ENCODE measurements at regions not wholly inside any gene's neighbourhood (a gene's known extent, or its start where the extent isn't known, plus 50 kb on each side); places are given as distances from the start of the nearest gene placed in this dataset.

- no peak for TF ChIP-seq CTCF (IDR thresholded peaks at IDR 0.05)
- TF ChIP-seq POLR2A (IDR thresholded peaks at IDR 0.05), result no peak
- TF ChIP-seq EP300 (IDR thresholded peaks at IDR 0.05), result no peak
Measured at GRCh38 chr12:60847281-60847680, 1251.5 kb downstream of the SLC16A7 start.
